ENCODE measurements at regions not wholly inside any gene's neighbourhood (a gene's known extent, or its start where the extent isn't known, plus 50 kb on each side); places are given as distances from the start of the nearest gene placed in this dataset.

DNA sequence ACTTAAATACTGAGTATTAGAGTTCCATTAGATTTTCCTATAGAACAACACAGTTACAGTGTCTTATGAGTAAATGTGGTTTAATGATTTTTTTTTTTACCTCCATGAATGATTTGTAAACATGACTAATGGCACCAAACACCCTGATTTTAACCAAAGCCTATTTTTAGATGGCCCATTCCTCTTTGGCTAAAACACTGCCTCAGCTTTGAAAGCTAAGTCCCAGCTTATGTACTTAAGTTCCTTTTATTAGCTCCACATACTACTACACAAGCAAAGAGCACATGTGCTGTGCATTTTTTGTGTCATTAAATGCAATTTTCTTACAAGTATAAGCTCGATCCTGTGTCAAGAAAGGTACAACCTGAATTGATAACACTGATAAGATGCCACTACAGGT, 575.6 kb upstream of the PITX2 start:
- DNase-seq = no peak

DNA sequence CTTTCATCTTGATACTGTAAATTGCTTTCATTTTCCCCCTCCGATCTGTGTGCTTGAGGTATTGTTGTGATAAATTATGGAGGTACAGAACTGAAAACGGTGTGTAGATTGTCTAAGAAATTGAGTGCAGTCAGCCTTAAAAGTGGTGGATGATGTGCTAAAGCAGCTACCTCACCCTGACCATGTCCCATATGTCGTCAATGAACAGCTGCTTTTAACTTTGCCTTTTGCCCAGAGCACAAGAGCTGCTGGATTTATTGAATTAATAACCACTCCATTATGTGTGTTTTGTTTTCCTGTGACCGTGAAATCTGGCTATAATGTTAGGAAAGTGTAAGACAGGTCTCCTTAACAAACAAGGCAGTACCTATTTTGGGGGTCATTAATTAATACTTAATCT, 581.9 kb upstream of the PITX2 start:
- no peak for DNase-seq

DNA sequence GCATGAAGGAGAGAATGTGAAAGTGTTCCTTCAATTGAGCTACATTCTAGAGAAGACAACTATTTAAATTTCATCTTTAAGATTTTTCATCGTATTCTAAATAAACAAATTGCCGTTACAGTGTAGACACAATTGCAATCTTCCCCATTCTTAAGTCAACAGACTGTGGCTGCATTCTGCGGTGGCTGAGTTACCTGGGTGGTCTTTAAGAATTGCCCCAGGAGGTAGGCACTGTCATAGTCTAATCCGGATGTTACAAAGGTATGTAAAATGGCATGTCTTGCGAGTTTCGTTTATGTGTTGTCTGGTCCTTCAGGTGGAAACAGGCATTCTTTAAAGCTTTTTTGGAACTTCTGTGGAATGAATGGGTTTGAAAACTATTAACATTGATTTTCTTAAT, 586.1 kb upstream of the PITX2 start:
- no peak for DNase-seq

DNA sequence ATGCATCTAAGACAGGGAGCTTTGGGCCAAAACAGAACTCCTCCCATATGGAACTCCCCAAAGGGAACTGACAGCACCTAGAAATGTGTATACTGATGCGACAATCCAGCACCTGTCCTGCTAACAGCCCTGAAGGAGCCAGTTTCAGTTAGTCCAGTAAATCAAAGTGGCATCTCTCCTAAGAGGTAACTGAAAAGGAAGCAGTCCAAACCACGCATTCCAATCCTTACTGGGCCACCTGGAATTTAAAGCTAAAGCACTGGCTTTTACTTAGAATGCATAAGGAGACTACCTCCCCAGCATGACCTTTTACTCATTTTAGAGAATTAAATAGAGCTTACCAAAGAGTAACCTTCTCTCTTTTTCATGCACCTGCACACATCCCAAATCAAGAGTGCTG, 586.8 kb upstream of the PITX2 start:
- no peak for DNase-seq

DNA sequence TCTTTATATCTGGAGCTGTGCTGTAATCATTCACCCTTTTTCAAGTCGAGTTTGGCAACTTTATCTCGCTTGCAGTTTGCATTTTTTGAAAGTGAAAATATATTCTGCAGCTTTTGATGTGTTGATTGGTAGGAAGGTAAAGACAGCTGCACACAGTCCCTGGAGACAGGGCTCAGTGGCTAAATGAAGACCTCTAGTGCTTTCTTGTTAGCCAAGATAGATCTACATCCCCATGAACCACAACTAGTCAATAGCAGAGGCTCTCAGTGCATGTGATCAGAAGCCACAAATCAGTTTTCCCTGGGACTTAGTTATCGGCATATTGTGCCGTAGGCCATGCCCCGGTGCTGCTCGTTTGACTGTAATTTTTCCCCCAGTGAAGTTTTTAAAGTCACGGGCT, 587.7 kb upstream of the PITX2 start:
- DNase-seq = no peak

DNA sequence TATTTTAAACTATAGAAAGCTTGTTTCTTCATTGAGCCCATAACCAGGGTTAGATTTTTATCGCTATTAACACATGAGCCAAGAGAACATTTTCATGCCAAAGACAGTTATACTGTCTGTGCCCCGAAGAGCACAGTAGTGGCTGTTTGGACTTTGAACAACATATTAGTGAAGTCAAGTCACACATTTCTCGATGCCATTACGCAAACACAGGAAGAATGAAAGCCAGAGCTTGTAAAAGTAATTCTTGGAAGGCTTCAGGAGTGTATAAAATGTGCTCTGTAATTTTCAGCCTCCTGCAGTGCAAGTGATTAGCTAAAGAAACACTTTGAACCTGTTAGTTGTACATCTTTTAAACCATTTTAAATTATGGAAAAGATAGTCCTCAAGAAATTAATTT, 590.7 kb upstream of the PITX2 start:
- no peak for DNase-seq

DNA sequence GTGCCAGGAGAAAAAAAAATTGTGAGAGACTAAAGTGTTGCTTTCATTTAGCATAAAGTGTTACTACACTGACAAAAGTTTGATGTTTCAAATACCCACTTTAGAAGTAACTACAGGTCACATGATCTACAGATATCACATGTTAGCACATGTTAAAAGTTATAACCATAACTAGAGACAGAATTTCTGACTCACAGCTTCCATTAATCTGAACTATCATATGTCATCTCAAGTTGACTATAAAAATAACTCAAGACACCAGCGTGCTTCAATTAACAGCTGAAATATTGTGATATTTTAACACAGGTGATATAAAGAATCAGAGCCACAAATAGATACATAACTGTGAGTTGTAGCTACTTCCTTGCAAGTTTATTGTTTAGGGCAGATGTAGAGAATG, 591.5 kb upstream of the PITX2 start:
- no peak for DNase-seq

DNA sequence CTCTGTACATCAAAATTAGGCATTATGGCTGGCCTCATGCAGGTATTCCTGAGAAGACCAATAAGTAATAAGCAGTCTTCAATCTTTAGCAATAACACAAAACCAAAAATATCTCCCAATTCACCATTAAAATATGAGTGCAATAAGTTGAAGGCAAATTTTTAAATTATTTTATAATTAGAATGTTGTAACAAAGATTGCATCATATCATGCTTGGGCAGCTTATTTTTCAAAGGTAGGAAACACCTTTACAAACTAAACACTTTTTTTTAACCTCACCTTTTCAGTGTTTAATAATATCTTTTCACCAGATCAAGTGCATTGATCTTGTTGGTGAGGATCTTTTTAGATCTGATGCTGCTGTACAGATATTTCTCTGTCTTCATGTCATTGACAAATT, 592.9 kb upstream of the PITX2 start:
- DNase-seq = no peak

DNA sequence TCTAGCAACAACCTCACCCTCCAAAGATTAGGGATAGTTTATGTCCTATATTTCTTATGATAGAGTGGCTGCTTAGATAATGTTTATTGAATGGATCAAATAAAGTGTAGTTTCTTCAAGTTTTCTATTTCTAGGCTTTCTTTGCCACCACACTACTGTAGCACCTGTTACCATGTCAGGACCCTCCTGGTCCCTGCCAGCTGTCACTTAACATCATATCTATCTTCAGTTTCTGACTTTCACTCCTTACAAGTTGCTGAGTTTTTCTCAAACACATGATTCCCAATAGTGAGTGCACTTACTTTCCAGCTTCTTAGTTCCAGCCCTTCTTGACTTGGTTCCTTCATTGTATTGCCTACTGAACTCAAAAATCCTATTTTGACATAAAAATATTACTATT, 593.9 kb upstream of the PITX2 start:
- no peak for DNase-seq

DNA sequence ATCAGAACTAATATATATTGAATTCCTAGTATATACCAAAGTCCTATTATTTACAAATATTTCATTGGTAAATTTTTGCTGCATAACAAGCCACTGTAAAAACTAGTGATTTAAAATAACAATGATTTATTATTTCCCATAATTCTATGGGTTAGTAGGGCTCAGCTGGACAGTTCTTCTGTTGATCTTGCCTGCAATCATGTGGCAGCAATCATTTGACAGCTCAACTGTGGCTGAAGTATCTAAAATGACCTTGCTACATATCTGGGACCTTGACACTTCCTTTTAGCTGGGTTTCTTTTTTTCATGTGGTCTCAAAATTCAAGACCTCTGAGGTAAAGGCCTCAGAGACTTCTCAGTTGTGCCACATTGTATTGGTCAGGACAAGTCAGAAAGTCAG, 598.5 kb upstream of the PITX2 start:
- DNase-seq = no peak

DNA sequence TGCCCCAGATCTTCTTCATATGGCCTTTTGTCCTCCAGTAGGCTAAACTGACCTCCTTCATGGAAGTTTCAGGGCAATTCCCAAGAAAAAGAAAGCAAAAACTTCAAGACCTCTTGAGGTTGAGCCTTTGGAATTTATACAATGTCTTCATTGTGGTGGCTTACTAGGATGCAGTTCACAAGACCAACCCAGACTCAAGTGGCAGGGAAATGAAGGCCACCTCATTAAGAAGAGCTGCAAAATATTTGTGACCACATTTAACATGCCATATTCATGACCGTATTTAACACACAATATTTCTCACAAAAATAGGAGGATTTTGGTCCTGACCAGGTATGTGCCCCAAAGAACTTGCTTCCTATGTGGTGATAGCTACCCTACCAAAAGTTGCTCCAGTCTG, 605.5 kb upstream of the PITX2 start:
- DNase-seq = no peak

DNA sequence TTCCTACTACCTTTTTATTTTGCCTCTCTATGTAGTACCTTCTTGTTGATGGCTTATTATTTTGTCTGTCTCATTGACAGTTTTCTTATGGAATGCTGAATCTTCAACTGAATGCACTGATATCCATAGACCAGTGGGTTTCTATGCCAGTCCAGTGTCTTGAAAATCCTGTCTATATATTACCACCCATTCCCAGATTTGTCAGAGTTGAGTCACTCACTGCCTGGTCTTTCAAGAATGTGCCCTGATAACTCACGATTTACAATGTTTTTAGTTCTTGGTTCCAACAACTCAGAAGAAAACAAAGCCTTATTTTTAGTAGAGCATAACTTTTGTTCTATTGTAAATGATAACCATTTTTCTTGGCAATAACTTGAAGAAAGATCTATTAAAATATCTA, 606.0 kb upstream of the PITX2 start:
- no peak for DNase-seq

DNA sequence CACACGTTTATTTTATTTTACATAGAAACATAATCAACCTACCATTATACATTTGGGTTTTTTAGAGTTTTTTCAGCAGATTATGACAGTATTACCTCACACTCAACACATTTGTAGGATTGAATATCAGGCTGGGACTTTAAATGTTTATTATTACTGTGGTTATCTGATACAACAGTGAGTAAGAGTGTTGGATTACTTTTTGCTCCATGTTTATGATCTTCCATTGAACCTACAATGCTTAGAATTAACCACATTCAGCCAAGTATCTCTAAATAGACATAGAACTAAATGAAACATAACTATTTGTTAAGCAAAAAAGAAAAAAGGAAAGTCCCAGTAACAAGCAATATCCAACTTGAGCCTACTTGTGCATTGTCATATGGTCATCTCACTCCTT, 607.4 kb upstream of the PITX2 start:
- DNase-seq = no peak

DNA sequence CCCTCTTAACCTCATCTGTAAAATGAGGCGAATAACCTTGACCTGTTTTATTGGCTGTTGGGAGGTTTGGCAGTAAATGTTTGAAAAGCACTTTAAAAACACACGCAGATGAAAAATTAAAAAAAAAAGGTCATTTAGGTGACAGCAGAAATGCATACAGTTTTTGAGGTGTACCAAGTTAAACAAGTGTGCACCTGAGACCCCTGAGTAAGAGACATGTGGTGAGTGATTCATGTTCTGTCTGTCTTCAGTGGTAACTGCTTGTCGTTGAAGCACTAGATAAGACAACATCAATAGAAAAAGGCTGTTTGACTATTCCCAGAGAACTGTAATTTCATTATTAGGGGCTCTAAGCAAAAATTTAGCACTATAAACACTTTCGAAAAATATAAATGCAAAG, 608.4 kb upstream of the PITX2 start:
- no peak for DNase-seq

DNA sequence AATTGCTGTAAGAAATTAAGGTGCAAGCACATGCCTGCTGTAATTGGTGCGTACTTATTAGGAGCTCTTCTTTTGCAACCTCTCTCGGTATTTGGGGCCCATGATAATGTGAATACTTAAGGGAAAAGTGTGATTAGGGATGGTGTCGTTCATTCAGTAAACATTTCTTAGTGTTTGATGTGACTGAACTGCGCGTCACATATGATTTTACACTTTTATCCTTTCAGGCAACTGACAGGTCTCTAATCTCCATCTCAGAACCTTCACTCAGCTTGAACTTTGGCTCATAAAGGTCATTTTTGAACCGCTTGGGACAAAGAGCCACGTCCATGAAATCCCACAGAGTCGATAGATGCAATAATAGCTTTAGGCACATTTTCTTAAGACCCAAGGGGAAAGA, 612.1 kb upstream of the PITX2 start:
- no peak for DNase-seq

DNA sequence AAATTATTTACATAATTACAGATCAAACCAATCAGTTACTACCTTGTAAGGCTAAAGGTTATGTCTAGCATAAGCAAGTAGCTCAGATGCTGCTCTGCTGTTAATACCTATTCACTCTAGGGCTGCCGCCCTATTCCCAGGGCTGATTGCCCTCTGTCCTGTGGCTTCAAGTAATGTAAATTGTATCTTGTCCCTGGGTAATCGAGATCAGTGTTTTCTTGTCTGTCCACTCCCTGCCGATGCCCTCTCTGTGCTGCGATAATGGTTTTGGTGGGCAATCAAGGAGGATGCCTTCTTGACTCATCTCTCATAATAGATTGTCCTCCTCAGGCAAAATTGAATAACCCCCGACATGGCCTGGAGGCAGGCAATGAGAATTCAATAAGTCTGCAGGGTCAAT, 641.0 kb upstream of the PITX2 start:
- DNase-seq = no peak

DNA sequence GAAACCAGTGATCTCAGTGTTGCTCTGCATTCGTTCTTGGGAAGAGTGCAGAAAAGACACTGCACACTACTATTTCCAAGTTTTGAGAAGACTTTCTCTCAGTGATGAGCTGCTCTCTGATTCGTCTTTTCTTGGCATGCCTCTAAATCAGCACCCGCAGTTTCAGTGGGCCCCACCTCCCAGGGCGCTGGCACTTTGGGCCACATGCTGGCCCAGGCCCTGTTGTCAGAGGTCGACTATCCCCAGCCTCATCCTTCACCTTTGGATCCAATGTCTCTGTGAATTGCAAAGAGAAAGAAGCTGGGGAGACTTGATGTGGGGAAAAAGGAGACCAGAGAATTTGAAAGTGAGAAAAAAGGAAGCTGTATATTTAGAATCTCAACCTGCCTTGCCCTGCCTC, 644.1 kb upstream of the PITX2 start:
- DNase-seq = no peak

DNA sequence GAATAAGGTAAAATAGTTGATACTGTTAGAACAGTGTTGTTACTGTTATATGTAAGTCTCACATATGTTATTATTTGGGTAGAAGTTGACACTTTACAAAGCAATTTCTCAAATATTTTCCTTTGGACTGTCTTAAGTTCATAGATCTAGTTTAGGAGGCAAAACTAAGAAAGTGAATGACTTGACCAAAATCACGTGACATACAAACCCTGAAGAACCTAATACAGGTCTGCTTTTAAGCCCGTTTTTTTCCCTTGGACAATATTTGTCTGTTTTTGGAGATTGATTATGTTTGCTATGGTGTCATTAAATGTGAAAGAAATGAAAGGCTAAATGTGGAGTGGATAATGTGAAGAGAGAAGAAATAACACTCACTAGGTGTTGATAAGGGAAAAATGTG, 644.9 kb upstream of the PITX2 start:
- no peak for DNase-seq

DNA sequence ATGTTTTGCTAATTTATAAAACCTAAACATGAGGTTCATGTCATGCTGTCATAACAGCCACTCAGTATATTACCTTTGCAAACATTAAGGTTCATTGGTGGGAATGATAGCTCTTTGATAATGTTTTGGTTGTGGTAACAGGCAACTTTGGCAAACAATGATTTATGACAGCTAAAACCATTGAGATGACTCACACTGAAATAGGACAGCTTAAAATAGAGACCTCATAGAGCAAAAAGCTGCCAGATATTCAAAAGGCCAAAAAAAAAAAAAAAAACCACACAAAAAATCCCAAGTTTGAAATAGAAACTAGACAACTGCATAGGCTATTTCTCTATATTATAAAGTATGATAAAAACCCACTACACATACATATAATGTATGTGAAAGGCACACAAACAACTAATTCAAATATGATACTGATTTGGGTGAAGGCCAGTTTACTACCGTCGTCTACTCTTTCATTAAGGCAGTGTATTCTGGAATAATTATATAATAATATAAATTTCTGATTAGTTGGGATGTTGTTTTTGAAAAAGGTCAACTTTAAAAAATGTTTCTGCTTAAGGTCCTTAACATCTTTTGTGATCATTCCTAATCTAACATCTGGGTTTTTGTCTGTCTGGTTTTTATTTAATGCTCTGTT, 646.0 kb upstream of the PITX2 start:
- no peak for DNase-seq

DNA sequence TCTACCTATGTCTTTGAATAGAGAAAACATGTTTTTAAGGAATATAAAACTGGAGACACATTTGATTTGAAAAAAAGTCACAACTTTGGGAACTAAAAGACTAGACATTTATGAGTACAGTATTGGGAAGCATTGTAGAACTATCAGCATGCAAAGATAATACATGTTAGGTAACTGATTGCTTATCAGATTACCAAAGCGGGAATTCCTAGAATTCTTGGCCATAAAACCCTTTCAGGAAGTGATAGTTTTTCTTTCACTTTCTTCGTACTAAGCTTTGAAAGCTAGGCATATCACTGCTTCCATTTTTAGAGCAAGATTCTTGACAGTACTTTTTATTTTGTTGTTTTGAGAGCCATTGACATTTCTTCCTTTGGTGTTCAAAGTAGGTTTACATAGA, 646.6 kb upstream of the PITX2 start:
- no peak for DNase-seq

DNA sequence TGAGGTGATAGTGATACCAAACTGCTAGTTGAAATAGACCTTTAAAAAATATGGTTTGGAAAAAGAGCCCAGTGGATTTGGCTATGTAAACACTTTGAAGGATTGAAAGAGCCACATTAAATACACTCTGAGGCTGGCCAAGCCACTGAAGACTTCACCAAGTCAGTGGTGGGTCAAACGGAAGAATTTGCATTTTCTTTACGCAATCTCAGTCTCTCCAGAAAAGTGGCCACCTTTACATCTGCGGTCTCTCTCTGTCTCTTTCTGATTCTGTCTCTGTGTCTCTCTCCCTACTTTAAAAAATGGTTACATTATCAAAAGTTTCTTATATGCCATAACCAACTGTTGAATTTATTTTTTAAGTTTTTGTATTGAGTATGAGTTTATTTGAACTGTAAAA, 651.2 kb upstream of the PITX2 start:
- DNase-seq = no peak

DNA sequence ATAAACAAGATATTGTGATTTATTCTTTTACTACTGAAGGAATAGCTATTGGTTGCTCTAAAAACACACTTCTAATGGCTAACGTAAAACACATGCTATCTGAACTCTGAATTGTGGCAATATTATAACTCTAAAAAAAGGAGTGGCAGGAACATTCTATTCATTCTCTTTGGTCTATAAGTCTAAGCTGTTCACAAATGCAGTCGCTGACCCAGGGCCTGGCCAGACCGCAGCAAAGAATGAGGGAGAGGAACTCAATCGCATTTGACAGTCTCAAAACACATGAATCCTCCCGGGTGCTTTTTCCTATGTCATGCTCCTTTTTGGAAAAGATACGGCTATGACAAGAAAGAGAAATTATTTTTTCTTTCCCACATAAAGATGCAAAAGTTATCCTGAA, 651.6 kb upstream of the PITX2 start:
- DNase-seq = no peak

DNA sequence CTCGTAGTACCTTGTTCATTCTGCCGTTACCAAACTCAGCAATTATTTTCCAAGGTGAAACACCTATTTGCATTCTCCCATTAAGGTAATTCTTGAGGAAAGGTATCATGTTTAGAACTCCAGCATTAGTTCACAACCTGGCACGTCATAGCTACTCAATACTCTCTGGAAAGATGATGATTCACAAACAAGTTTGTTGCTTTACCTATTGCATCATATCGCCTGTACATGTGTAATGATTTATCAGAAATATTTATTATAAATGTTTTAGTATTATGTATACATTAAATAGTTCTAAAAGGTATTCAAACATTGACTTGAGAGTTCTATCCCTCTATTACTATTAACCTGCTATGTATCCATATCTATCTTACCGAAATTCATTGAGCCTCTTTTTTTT, 658.3 kb upstream of the PITX2 start:
- DNase-seq = no peak

DNA sequence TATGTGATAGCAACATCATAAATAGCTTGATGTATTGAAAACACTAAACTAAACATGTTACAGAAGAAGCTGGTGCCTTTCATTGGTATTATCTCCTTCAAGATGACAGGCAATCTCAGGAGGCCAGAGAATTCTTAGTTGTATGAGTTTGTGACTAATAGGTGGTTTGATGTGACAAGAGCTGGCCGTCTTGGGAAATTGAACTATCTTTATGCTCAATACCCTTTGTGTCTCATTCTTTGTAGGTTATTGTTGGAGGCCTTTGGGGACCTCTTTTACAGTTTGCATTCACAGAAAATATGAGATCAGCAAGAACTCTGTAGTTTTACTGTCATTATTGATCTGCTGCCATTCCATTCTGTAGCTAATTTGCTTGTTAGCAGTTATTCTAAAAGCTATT, 659.2 kb upstream of the PITX2 start:
- no peak for DNase-seq

DNA sequence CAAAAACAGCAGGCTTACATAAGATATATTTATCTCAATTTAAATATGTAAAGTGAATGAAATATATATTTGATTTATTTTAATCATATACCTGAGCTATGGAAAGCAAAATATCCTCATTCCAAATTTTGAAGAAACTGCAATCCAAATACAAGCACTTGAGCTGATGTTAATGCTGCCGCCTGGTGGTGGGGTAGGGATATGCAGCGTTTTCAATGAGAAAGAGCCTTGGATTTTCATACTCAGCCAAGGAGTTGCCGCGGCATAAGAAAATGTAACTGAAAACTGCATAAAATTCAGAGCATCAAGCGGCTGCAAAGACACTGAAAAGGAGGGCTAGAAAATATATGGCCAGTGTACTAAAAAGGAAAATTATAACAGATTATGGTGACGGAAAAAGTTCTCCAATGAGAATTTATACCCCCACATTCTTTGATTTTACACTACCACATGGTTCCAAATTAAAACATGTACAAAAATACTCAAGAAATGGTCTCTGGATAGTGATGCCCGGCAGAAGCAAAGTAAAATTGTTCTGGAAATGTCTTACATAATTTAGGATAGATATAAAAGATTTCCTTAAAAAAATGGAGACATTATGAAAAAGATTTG, 660.3 kb upstream of the PITX2 start:
- no peak for DNase-seq

DNA sequence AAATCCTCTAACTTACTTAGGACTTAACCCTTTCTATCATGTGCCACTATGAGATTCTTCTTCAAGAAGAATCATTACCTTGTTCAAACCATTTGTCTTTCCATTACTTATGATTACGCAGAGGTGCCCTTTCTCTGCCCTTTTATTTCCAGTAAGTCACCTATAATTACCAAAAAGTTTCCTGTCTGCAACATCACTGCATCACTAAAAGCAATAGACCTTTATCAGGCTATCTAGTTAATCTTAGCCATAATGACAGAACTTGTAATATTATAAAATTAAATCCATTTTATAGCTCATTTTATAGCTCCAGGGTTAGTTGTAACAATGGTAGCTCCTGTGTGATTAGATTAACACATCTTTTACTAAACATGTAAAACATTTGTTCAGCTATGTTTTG, 673.6 kb upstream of the PITX2 start:
- no peak for DNase-seq
